ENCODE measurements at regions not wholly inside any gene's neighbourhood (a gene's known extent, or its start where the extent isn't known, plus 50 kb on each side); places are given as distances from the start of the nearest gene placed in this dataset.

DNA sequence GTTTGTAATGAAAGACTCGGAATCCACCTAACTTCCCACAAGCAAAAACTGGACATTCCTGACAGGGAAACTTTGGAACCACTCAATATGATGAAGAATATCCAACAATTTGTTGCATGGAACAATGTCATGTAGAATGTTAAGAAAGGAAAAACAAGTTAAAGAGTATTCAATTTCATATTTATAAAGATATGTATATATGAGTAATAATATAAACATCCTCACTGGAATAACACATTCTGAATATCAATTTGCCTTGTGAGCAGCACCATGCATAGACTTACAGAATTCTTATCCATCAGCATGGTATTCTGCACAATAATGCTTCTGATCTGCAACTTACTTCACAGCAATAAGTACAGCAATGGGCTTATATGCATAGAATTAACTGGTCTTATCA is 650.3 kb downstream of the SEMA5A start:
- ATAC-seq (no peak), DNase-seq (no peak)
- H3K9me3 Mint-ChIP-seq = no peaks in the 10 kb centered on the region
- H3K4me3 Mint-ChIP-seq = no peak overlapping the region
- no peaks in the 10 kb centered on the region for H3K36me3 Mint-ChIP-seq (ENCODE audit: insufficient read depth)
- H3K27me3 Mint-ChIP-seq (ENCODE audit: low read depth) = no peaks in the 10 kb centered on the region
- H3K4me1 Mint-ChIP-seq (ENCODE audit: low read depth) = no peaks in the 10 kb centered on the region

DNA sequence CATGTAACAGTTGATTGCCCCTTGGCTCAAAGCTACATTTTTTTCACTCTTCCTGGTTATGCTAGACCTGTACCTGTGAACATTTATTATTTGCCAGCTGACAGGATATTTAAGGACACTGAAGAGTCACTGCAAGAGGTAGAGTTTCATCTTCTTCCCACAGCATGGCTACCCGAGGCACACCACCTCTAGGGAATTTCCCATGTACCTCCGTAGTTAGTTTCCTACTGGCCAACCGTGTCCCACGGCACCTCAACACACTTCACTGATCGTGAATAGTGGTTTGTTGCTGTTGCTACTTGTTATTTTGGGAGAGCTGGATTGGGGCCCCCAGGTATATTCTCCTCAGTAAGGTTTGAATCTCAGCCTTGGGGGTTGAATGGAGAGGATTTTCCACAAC is 648.6 kb downstream of the SEMA5A start:
- ATAC-seq (no peak), DNase-seq (no peak)
- Mint-ChIP-seq H3K27me3 (ENCODE audit: low read depth) (no peaks in the 10 kb centered on the region), H3K4me3 (no peak overlapping the region), H3K9me3 (no peaks in the 10 kb centered on the region), H3K36me3 (ENCODE audit: insufficient read depth) (no peaks in the 10 kb centered on the region), H3K4me1 (ENCODE audit: low read depth) (no peaks in the 10 kb centered on the region)

DNA sequence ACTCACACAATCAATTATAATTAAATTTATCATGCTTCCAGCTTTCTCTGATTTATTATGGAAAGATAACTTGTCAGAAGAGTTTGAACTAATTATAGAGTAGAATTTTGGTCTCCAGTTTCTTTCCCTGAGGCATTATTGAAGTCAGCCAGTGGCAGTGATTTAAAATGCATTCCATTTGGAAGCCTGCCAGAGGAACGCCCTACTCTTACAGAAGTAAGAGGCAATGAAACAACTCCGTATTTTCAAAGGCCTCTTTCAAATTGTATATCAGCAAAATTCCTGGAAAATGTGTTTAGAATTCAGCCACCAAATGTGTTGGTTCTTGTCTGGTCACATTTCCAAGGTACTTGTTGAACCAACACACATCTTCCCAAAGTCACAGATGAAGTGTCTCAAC is 640.9 kb downstream of the SEMA5A start:
- Mint-ChIP-seq H3K36me3 (ENCODE audit: insufficient read depth) (no peaks in the 10 kb centered on the region), H3K9me3 (peaks cover 7% of the 10 kb centered on the region), H3K4me3 (no peak overlapping the region), H3K27me3 (ENCODE audit: low read depth) (no peaks in the 10 kb centered on the region), H3K4me1 (ENCODE audit: low read depth) (no peaks in the 10 kb centered on the region)
- ATAC-seq (no peak), DNase-seq (no peak)

DNA sequence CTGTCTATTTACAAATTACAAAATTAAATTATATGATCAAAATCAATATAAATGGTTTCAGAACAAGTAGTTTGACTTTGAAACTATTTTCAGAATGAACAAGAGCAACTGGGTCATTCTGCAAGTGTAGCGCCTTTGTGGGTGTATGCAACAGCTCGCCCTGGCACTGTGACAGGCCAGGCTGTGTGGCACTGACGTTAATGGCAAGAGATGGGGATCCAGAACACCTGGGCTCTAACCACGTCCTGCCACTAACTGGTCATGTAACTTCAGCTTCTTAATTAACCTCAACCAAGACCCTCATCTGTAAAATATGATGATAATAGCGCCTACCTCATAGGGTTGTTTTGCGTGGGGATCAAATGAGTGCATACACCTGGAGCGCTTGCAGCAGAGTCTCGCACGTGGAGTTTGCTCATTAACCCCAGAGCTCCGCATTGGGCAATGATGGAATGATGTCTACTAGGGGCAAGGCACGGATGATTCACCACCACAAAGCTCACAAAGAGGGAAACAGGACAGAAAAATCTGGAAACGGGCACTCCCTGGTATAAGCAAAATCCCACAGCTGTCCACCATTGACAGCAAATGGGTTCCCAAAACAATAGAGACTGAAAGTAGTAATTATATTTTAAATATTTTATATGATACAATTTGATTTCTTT is 639.4 kb downstream of the SEMA5A start:
- H3K36me3 Mint-ChIP-seq (ENCODE audit: insufficient read depth) = no peaks in the 10 kb centered on the region
- no peak for DNase-seq
- peaks cover 7% of the 10 kb centered on the region for H3K9me3 Mint-ChIP-seq
- H3K4me1 Mint-ChIP-seq (ENCODE audit: low read depth) = no peaks in the 10 kb centered on the region
- no peak for ATAC-seq
- H3K27me3 Mint-ChIP-seq (ENCODE audit: low read depth) = no peaks in the 10 kb centered on the region
- H3K4me3 Mint-ChIP-seq = no peak overlapping the region

DNA sequence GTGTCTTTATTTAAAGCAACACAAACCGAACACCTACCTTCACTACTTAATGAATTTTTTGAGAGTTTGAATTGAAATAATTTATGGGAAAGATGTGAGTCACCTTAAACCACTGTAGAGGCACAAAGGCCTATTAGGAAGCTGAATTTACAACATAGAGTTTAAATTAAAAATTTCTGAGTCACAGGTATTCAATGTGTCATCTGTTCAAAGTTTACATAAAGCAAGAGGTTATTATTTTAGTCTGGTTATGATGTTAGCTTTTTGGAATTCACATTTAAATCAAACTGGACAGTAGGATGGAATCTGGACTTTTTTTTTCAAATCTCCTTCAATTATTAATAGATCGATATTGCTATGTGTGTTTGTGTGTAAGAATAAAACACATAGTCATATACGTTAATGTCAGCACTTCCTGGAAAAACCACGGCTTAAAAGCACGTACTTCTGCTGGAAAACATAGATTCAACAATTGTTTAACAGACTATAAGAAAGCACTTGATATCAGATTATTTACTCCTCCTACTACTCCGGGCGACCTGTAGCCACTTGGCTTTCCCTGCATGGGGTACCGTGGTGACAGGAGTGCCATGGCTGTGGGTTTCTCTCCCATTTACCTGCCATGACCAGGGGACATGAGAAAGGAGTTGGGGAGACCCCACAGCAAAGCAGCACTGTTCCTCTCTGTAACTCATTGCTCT is 638.6 kb downstream of the SEMA5A start:
- peaks cover 7% of the 10 kb centered on the region for H3K9me3 Mint-ChIP-seq
- no peaks in the 10 kb centered on the region for H3K27me3 Mint-ChIP-seq (ENCODE audit: low read depth)
- ATAC-seq = no peak
- no peaks in the 10 kb centered on the region for H3K36me3 Mint-ChIP-seq (ENCODE audit: insufficient read depth)
- no peak for DNase-seq
- no peaks in the 10 kb centered on the region for H3K4me1 Mint-ChIP-seq (ENCODE audit: low read depth)
- H3K4me3 Mint-ChIP-seq = no peak overlapping the region

DNA sequence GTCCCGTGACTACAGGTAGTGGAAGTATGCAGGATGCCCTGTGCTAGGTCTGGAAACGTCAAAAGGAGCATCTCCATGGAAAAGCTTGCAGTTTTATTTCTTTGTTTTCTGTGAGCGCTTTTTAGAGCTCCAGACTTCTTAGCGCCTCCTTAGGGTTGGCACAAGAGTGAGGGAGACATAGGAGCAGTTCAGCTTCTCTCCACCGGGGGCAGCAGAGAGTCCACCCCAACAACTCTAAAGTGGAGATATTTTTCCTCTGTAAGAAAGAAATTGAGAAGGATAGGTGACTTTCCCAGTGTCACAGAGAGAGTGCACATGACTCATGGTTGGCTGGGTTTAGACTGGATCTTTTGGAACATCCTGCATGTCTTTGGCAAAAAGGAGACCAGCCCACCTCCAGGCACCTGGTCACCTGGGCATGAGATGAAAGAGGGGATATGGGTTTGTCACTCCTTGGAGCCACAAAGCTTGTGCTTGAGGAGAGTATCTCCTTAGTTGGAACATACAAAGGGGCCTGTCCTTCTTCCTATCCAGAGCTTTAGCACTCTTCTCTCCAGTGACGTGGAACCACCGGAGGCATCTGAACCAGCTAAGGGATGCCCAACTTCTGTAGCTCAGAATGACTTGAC is 637.7 kb downstream of the SEMA5A start:
- no peak for ATAC-seq
- no peaks in the 10 kb centered on the region for H3K4me1 Mint-ChIP-seq (ENCODE audit: low read depth)
- H3K27me3 Mint-ChIP-seq (ENCODE audit: low read depth) = no peaks in the 10 kb centered on the region
- H3K4me3 Mint-ChIP-seq = no peak overlapping the region
- no peak for DNase-seq
- H3K36me3 Mint-ChIP-seq (ENCODE audit: insufficient read depth) = no peaks in the 10 kb centered on the region
- peaks cover 7% of the 10 kb centered on the region for H3K9me3 Mint-ChIP-seq

DNA sequence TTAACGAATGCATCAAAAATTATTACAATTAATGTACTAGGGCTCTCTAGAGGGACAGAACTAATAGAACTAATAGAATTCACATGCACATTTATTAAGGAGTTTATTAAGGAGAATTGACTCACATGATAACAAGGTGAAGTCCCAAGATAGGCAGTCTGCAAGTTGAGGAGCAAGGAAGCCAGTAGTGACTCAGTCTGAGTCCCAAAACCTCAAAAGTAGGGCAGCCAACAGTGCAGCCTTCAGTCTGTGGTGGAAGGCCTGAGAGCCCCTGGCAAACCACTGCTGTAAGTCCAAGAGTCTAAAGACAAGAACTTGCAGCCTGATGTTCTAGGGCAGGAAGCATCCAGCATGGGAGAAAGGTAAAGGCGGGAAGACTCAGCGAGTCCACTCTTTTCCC is 633.8 kb downstream of the SEMA5A start:
- DNase-seq (no peak), ATAC-seq (no peak)
- Mint-ChIP-seq H3K27me3 (ENCODE audit: low read depth) (no peaks in the 10 kb centered on the region), H3K36me3 (ENCODE audit: insufficient read depth) (no peaks in the 10 kb centered on the region), H3K4me3 (no peak overlapping the region), H3K9me3 (peaks cover 10% of the 10 kb centered on the region), H3K4me1 (ENCODE audit: low read depth) (no peaks in the 10 kb centered on the region)

DNA sequence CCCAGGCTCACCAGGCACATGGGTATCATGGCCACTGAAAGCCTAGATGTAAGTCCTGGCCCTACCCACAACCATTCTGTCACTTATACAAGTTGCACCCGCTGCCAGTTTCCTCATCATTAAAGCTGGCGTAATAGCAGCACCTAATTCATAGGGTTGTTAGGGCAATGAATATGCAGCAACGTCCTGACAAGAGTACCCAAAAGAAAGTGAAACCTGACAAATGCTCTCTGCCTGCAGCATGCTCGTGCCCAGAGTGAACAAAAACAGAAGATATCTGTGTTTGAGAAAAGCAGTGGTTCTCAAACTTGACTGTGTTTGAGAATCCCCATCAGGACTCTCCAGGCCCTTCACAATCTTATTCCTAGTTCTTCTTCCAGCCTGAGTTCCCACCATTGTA is 632.4 kb downstream of the SEMA5A start:
- Mint-ChIP-seq H3K9me3 (peaks cover 10% of the 10 kb centered on the region), H3K4me3 (no peak overlapping the region), H3K36me3 (ENCODE audit: insufficient read depth) (no peaks in the 10 kb centered on the region), H3K4me1 (ENCODE audit: low read depth) (no peaks in the 10 kb centered on the region), H3K27me3 (ENCODE audit: low read depth) (no peaks in the 10 kb centered on the region)
- ATAC-seq = no peak
- no peak for DNase-seq

DNA sequence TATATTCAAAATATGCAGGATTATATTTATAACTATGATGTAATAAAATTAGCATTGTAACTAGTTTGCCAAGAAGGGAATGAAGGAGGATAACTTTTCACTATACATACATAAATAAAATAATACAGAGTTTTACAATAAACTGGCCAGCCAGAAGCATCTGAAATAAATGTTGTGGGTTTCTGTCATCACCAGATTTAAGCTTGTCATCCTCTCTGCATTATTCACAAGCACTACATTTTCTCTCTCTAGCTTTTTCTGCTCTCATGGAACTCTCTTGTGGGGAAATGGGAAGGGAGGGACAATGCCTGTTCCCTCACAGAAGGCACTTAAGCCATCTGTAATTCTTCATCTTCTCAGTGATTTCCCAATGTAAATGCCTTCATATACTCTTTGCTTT is 626.8 kb downstream of the SEMA5A start:
- ATAC-seq (no peak), DNase-seq (no peak)
- H3K4me3 Mint-ChIP-seq = no peak overlapping the region
- no peaks in the 10 kb centered on the region for H3K36me3 Mint-ChIP-seq (ENCODE audit: insufficient read depth)
- no peaks in the 10 kb centered on the region for H3K27me3 Mint-ChIP-seq (ENCODE audit: low read depth)
- H3K9me3 Mint-ChIP-seq = peaks cover 20% of the 10 kb centered on the region
- no peaks in the 10 kb centered on the region for H3K4me1 Mint-ChIP-seq (ENCODE audit: low read depth)

DNA sequence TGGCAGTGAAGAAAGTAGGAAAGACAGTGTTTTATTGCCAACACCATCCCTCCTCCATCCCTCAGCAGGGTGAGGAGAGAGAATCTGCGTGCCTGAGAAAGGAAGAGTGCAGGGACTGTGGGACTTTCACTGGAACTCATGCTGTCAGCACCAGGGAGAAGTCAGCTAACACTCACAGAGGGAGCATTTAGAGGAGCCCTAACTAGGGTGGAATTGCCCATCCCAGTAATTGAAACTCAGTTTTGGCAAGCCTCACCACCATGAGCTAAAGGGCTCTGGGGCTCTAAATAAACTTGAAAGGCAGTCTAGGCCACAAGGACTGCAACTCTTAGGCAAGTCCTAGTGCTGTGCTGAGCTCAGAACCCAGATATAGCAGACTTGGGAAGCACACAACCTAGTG is 622.3 kb downstream of the SEMA5A start:
- Mint-ChIP-seq H3K36me3 (ENCODE audit: insufficient read depth) (no peaks in the 10 kb centered on the region), H3K27me3 (ENCODE audit: low read depth) (no peaks in the 10 kb centered on the region), H3K4me1 (ENCODE audit: low read depth) (no peaks in the 10 kb centered on the region), H3K4me3 (no peak overlapping the region), H3K9me3 (peaks cover 28% of the 10 kb centered on the region)
- DNase-seq (no peak), ATAC-seq (no peak)

DNA sequence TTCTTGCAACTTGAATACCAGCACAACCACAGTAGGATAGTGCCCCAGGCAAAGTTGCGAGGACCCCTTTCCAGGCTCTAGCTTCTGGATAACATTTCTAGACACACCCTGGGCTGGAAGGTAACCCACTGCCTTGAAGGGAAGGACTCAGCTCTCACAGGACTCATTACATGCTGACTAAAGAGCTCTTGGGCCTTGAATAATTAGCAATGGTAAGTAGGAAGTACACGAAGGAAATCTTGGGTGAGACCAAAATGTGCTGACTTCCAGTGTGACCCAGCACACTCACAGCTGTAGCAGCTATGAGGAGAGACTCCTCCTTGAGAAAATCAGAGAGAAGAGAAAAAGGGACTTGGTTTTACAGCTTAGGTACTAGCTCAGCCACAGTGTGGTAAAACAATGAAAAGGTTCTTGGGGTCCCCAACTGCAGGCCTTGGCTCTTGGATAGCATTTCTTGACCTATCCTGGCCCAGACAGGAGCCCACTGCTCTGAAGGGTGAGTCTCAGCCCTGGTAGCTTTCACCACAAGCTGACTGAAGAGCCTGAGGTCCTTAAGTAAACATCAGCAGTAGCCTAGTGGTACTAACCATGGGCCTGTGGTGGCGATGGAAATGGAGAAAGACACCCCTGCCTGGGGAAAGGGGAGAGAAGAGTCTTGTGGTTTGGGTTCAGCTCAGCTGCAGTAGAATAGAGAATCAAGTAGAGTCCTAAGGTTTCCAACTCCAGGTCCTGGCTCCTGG is 621.7 kb downstream of the SEMA5A start:
- Mint-ChIP-seq H3K4me3 (no peak overlapping the region), H3K4me1 (ENCODE audit: low read depth) (no peaks in the 10 kb centered on the region), H3K36me3 (ENCODE audit: insufficient read depth) (no peaks in the 10 kb centered on the region), H3K9me3 (peaks cover 34% of the 10 kb centered on the region), H3K27me3 (ENCODE audit: low read depth) (no peaks in the 10 kb centered on the region)
- DNase-seq (no peak), ATAC-seq (no peak)

DNA sequence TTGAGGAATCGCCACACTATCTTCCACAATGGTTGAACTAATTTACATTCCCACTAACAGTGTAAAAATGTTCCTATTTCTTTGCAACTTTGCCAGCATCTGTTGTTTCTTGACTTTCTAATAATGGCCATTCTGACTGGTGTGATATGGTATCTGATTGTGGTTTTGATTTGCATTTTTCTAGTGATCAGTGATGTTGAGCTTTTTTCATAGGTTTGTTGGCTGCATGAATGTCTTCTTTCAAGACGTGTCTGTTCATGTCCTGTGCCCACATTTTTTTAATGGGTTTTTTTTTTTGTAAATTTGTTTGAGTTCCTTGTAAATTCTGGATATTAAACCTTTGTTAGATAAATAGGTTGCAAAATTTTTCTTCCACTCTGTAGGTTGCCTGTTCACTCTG is 615.9 kb downstream of the SEMA5A start:
- H3K4me1 Mint-ChIP-seq (ENCODE audit: low read depth) = no peaks in the 10 kb centered on the region
- no peak overlapping the region for H3K4me3 Mint-ChIP-seq
- peaks cover 11% of the 10 kb centered on the region for H3K9me3 Mint-ChIP-seq
- no peak for ATAC-seq
- DNase-seq = no peak
- H3K27me3 Mint-ChIP-seq (ENCODE audit: low read depth) = no peaks in the 10 kb centered on the region
- no peaks in the 10 kb centered on the region for H3K36me3 Mint-ChIP-seq (ENCODE audit: insufficient read depth)

DNA sequence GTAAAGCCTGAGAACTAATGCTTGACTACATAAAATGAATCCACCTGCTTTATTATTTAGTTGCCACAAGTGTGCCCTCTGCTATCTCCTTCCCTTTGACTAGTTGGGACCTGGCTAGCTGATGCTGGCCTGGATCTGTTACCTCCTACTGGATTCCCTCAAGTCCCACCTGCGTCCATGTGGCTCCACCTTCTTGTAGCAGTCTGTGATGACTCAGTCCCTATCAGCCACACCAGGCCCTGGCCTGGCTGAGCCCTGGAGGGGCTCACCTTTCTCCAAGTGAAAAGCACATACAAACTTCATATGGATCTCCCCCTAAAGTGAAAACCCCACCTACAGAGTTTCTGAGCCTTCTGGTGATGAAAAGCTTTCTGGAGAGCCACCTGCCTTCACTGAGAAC is 611.4 kb downstream of the SEMA5A start:
- H3K36me3 Mint-ChIP-seq (ENCODE audit: insufficient read depth) = no peaks in the 10 kb centered on the region
- H3K4me3 Mint-ChIP-seq = no peak overlapping the region
- no peak for DNase-seq
- H3K4me1 Mint-ChIP-seq (ENCODE audit: low read depth) = no peaks in the 10 kb centered on the region
- no peak for ATAC-seq
- H3K9me3 Mint-ChIP-seq = peaks cover 23% of the 10 kb centered on the region
- H3K27me3 Mint-ChIP-seq (ENCODE audit: low read depth) = no peaks in the 10 kb centered on the region

DNA sequence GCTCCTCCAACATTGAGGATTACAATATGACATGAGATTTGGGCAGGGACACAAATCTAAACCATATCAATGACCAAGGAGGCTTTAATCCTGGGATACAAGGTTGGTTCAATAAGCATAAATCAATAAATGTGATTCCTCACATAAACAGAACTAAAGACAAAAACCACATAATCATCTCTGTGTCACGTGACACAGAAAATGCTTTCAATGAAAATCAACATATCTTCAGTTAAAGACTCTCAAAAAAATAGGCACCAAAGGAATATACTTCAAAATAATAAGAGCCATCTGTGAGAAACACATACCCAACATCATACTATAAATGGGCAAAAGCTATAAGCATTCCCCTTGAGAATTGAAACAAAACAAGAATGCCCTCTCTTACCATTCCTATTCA is 604.9 kb downstream of the SEMA5A start:
- H3K4me3 Mint-ChIP-seq = no peak overlapping the region
- no peaks in the 10 kb centered on the region for H3K4me1 Mint-ChIP-seq (ENCODE audit: low read depth)
- H3K36me3 Mint-ChIP-seq (ENCODE audit: insufficient read depth) = no peaks in the 10 kb centered on the region
- DNase-seq = no peak
- ATAC-seq = no peak
- no peaks in the 10 kb centered on the region for H3K27me3 Mint-ChIP-seq (ENCODE audit: low read depth)
- H3K9me3 Mint-ChIP-seq = peaks cover 40% of the 10 kb centered on the region

DNA sequence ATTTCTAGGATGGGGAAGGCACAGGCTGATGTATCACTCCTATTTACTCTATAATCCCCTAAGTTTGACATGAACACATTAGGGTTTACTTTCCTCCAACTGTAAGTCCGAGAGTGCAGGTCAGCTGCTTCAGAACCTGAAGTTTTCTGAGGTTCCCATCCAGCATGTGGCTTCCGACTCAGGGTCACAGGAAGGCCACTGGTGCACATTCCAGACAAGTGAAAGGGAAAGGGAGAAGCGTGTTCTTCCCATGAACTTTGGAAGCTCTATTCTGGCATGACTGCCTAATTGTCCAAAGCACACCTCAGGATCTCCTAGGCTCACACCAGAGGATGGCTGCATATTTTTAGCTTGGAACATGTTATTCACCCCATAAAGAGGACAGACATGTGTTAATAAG is 602.6 kb downstream of the SEMA5A start:
- DNase-seq (no peak), ATAC-seq (no peak)
- Mint-ChIP-seq H3K27me3 (ENCODE audit: low read depth) (no peaks in the 10 kb centered on the region), H3K4me3 (no peak overlapping the region), H3K4me1 (ENCODE audit: low read depth) (no peaks in the 10 kb centered on the region), H3K36me3 (ENCODE audit: insufficient read depth) (no peaks in the 10 kb centered on the region), H3K9me3 (peaks cover 31% of the 10 kb centered on the region)
